Brain microvascular endothelial cell (primary cell): ENCODE measurements at regions not wholly inside any gene's neighbourhood (a gene's known extent, or its start where the extent isn't known, plus 50 kb on each side); places are given as distances from the start of the nearest gene placed in this dataset.

Source experiments
- DNase-seq: peaks from one replicate; pipeline ENCODE4 v3.0.0-alpha.2; 2020
- H3K27ac ChIP-seq: fragments of 250-450 bp; sonication (Bioruptor Pico); 2 replicates; pipeline ENCODE4 v1.5.1; 2020; ENCODE audit warnings: mild to moderate bottlenecking, moderate library complexity
- H3K27me3 ChIP-seq: fragments of 250-450 bp; sonication (Bioruptor Pico); replicated peaks from 2 replicates; pipeline ENCODE4 v1.5.1; 2020; ENCODE audit warnings: mild to moderate bottlenecking
- H3K36me3 ChIP-seq: fragments of 250-450 bp; sonication (Bioruptor Pico); replicated peaks from 2 replicates; pipeline ENCODE4 v1.5.1; 2020; ENCODE audit warnings: mild to moderate bottlenecking
- H3K4me3 ChIP-seq: 2 replicates; pipeline ENCODE4 v1.5.1; 2011; ENCODE audit warnings: low read depth, mild to moderate bottlenecking, control low read depth, low read length, moderate library complexity
- in situ Hi-C: cut with HindIII; loops from 2 replicates; pipeline ENCODE4 v1.10.0; 2017; ENCODE audit warnings: low sequenced_read_pairs, low pct_ligation_motif_present
- TF ChIP-seq, protein P1 (sequence below): IDR thresholded peaks from 2 replicates; pipeline ENCODE4 v1.5.1; 2011; ENCODE audit warnings: low read depth, mild to moderate bottlenecking, moderate library complexity, low read length, control low read depth, inconsistent platforms; ENCODE audit errors: missing control alignments

- in situ Hi-C loops: no loop called here
- Histone ChIP-seq H3K27me3 (no peaks in the 10 kb centered on the region), H3K4me3 (no peak overlapping the region), H3K27ac (no peak overlapping the region), H3K36me3 (no peaks in the 10 kb centered on the region)
- no peak for DNase-seq
- TF ChIP-seq, protein P1, sequence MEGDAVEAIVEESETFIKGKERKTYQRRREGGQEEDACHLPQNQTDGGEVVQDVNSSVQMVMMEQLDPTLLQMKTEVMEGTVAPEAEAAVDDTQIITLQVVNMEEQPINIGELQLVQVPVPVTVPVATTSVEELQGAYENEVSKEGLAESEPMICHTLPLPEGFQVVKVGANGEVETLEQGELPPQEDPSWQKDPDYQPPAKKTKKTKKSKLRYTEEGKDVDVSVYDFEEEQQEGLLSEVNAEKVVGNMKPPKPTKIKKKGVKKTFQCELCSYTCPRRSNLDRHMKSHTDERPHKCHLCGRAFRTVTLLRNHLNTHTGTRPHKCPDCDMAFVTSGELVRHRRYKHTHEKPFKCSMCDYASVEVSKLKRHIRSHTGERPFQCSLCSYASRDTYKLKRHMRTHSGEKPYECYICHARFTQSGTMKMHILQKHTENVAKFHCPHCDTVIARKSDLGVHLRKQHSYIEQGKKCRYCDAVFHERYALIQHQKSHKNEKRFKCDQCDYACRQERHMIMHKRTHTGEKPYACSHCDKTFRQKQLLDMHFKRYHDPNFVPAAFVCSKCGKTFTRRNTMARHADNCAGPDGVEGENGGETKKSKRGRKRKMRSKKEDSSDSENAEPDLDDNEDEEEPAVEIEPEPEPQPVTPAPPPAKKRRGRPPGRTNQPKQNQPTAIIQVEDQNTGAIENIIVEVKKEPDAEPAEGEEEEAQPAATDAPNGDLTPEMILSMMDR: no peak
These were observed 466.4 kb upstream of the MEF2C start for GRCh38 chr5:89349246-89349980.

GRCh38 chr5:89346573-89346972, 463.6 kb upstream of the MEF2C start:
- H3K27me3 ChIP-seq: no peaks in the 10 kb centered on the region
- TF ChIP-seq, protein P1: no peak
- H3K27ac ChIP-seq: no peak overlapping the region
- DNase-seq: no peak
- no peak overlapping the region for H3K4me3 ChIP-seq
- no peaks in the 10 kb centered on the region for H3K36me3 ChIP-seq
- in situ Hi-C loops: no loop called here

GRCh38 chr5:89343666-89344065, 460.7 kb upstream of the MEF2C start:
- peak; percentile 23 for DNase-seq
- Histone ChIP-seq H3K4me3 (no peak overlapping the region), H3K27ac (no peak overlapping the region), H3K36me3 (no peaks in the 10 kb centered on the region), H3K27me3 (no peaks in the 10 kb centered on the region)
- TF ChIP-seq, protein P1: no peak
- in situ Hi-C loops: no loop called here

DNA sequence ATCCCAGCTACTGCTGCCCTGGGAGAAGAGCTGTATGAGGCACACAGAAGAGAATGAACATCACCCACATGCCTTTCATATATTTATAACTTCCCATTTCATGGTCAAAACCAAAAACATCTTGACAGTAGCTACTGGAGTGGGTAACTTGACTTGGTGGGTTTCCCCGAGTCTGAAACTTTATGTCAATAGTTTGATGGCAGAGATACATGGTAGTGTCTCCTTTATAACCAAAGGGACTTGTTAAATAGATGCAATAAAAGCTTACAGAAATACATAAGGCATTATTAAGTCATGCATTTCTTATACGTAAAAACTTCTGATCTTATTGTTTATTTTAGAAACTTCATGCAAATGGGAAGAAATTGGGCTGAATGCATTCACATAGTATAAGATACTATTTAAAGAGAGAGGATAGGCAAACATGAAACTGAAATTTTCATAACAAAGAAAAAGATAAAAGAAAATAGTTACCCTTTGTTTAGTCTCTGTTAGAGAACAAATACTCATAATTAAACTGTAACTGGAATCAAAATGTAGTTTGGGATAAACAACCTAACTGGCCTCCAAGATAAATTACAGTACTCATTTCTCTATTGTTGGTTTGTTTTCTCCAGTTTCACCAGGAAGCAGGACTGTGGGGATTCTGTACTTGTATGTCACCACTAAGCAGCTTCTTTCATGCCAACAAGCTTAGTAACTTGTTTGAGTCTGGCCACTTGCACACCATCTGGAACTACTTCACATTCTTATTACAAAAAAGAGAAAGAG, 459.3 kb upstream of the MEF2C start:
- peak; percentile 83 for DNase-seq
- H3K27me3 ChIP-seq: no peaks in the 10 kb centered on the region

GRCh38 chr5:89338935-89339334, 456.0 kb upstream of the MEF2C start:
- Histone ChIP-seq H3K4me3 (no peak overlapping the region), H3K27ac (no peak overlapping the region), H3K36me3 (no peaks in the 10 kb centered on the region), H3K27me3 (no peaks in the 10 kb centered on the region)
- in situ Hi-C loops: no loop called here
- TF ChIP-seq, protein P1: no peak
- no peak for DNase-seq

More for the DNA sequence above, 459.3 kb upstream of the MEF2C start:
- Histone ChIP-seq H3K27ac (peak overlapping the region; percentile 53), H3K4me3 (no peak overlapping the region), H3K36me3 (no peaks in the 10 kb centered on the region)
- in situ Hi-C loops: no loop called here
- TF ChIP-seq, protein P1: no peak
